HG02763 (cell line): ENCODE measurements at regions not wholly inside any gene's neighbourhood (a gene's known extent, or its start where the extent isn't known, plus 50 kb on each side); places are given as distances from the start of the nearest gene placed in this dataset.

Experiments used
- ATAC-seq: cut with Tn5 transposase; IDR thresholded peaks from one replicate; pipeline ENCODE4 v1.9.1; 2021; ENCODE audit warnings: mild to moderate bottlenecking, moderate library complexity; ENCODE audit not compliant: unreplicated experiment

- no peak for ATAC-seq
Observed at GRCh38 chr5:54746777-54747398, 229.3 kb downstream of the SNX18 start.

DNA sequence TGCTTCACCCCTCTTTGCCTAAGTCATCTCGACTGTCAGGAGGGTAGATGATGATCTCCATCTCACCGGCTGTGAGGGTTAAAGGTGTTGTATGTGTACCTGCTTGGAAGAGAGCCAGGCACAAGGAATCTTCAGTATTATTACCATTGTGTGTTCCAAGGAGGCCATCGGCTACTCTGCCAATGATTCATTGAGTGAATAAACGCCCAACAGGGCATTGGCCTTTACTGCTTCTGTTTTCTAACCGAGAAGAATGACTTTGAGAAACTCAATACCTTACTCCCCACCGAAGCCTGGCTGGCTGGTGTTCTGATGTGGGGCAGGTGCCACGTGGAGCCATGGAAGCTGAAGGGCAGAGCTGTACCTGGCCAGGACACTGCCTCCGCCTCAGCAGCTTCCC is 228.8 kb downstream of the SNX18 start:
- no peak for ATAC-seq

GRCh38 chr5:54745599-54745998 is 228.0 kb downstream of the SNX18 start:
- no peak for ATAC-seq

DNA sequence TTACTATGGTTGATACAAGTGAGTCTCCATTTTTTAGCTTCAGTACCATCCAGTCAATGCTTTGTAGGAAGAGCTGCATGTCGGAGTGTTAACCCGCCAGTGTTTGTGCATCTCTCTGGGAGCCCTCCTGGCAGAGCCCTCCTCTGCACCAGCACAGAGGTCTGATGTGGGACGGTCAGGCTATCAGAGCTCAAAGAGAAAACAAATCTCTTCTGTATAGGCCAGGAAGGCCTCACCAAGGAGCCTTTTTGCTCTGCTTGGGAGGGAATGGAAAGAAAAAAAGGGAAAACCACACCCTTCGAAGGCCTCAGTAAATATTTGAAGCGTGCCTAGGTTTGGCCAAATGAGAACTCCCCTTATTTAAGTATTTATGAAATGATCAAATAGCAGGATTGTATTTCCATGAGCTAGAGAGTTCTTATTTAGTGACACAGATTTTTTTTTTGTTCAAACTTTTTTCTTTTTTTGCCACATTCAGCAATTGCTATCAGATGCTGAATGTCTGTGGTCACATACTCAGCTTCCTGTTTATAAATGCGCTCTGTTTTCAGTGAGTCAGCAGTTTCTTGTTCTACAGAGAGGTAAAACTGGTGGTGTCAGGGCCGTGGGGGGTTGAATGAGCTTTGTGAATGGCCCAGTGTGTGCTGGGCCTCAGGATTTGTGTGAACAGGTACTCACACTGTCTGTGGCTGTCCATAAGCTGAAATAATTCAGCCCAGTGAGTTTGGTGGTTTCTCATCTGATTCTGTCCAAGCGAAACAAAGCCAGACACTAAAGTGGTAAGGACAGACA is 226.6 kb downstream of the SNX18 start:
- ATAC-seq, result peak; percentile 71

- ATAC-seq, result no peak
Observed at GRCh38 chr5:54743581-54743980, 226.0 kb downstream of the SNX18 start.

DNA sequence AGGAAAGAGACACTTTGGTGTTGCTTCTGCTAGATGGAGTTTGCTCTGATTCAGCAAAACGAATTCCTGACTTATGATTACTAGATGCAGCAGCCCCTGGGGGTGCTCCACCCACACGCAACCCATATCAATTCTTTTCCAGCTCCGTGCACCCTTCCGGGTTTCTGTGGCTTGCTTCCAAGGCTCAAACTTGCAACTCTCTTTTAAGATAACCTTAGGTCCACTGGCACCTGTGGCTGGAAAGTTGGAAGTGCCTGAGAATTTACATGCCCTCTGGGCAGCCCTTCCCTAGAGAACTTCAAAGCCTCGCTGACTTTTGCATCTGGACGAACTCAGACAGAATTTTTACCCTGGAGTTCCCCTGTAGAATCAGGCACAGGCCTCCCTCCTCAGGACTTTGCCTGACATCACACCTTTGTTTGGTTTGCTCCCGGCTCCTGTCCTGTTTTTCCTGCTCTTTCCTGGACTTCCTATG is 224.9 kb downstream of the SNX18 start:
- no peak for ATAC-seq

DNA sequence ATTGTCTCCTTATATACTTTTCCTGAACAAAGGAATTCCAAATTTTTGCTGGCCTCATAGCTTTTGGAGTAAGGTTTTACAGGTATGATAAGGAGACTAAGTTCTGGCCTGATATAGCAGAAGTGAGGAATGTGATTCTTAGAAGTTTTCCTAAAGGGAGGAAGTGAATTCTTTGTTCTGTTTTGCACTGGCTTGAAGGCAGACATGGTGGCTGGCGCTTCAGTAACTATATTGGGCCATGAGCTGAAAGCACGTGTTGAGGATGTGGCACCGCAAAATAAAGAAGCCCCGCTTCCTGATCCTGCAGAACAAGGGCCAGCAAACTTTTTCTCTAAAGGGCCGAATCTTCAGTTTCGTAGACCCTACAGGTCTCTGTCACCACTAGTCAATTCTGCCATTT is 224.2 kb downstream of the SNX18 start:
- no peak for ATAC-seq

DNA sequence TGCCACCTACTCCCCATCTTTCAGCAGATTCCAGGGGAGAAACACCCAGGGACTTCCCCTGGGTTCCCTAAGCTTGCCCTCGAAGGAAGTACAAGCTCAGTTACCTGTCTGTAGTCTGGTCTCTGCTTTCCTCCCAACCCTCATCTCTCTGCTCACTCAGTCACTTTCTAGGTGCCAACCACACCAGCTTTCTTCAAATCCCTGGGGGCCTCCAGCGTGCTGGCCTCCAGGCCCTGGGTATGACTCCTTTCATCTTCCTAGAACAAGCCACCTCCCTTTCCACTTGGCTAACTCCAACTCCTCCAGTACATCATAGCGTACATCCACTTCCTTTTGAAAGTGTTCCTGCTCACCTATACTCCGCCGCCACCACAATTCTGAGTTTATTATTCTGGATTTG is 222.6 kb downstream of the SNX18 start:
- no peak for ATAC-seq

DNA sequence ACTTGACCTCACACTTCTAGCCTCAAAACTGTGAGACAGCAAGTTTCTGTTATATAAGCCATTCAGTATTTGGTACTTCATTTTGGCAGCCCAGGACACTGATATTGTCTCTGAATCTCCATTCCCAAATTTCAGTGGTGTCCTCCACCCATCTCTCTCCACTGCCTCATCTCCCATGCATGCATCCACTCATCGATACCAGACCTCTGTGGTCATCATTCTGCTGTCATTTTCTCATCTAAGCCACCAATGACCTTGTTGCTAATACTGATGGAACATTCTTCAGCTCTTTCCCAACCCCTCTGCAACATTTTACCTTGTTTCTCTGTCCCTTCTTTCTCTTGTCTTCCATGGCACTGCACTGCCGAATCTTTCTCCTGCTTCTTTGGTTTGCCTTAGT is 221.8 kb downstream of the SNX18 start:
- no peak for ATAC-seq

GRCh38 chr5:54738973-54739367 is 221.4 kb downstream of the SNX18 start:
- no peak for ATAC-seq

DNA sequence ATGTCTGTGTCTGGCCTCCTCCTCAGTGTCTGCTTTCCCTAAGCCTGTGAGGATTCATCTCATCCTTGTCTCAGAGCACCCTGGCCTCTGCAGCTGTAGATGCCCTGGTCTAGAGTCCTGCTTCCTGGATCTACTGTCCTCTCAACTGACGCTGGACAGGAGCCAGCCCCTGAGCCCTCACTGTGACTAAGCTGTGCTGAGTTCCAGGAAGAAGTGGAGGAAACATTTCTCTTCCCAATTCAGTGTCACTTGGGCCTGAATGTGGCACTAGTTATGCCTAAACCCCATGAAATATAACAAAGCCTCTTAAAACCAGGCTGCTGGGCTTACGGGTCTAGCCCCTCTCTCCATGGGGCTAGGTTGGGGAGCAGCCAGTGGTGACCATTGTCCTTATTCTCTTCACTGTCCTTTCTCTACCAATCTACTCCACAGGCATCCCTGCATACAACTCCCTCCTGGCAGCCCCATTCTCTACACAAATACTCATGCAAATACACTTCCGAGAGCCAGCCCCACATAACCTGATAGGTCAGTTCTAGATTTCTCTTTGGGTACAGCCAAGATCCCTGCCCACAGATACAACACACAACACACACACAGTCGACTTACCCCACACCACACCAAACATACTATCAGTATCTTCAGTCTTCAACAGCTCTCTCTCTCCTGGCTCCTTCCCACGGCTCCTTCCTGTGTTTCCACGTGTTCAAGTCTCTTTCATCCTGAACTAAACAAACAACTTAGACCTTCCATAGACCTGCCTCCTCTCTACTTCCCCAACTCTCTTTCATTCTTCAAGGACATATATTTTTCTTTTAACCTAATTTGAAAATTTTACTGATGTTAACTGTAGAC is 220.8 kb downstream of the SNX18 start:
- ATAC-seq, result no peak

GRCh38 chr5:54736003-54736797 is 218.6 kb downstream of the SNX18 start:
- ATAC-seq, result no peak

DNA sequence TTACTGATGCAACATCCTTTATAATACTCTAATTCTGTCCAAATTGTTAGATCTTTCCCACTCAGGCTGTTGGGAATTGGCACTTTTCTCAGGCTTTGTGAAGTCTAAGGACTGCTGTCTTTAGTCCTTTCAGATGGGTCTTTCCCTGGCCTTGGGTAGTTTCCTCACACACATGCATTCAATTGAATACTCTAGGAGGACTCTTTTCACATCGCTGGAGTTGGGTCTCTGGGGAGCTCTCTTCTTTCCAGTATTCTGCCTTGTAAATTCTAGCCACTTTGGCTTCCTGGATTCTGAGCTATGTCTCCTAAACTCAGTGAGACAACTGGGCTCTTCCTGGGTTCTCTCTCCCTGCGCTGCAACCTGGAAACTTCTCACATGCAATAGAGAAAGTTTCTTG is 215.5 kb downstream of the SNX18 start:
- no peak for ATAC-seq

DNA sequence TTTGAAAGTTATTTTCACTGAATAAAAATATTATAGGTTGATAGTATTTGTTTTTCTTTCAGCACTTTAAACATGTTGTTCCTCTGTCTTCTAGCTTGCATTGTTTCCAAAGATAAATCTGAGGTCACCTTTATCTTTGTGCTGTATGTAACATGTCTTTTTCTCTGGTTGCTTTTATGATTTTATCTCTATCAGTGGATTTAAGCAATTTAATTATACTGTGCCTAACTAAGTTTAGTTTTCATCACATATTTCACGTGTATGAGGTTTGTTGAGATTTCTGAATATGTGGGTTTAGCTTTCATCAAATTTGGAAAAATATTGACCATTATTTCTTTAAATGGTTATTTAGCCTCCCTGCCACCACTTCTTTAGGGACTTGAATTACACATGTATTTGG is 214.5 kb downstream of the SNX18 start:
- no peak for ATAC-seq

DNA sequence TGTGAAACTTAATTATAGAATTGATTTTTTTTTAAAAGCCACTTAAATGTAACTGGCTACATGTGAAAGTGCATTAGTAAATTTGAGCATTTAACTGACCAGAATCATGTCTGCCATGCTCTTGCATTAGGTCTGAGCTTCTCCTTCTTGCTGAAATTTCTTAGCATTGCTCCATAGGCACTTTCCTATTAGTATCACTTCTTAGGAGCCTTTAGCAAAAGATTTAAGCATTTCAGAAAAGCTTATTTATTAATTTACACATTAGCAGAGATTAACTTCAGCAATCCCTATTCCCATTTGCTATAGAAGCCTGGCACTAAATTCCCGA is 211.0 kb downstream of the SNX18 start:
- ATAC-seq, result no peak

GRCh38 chr5:54727874-54728587 is 210.5 kb downstream of the SNX18 start:
- no peak for ATAC-seq

DNA sequence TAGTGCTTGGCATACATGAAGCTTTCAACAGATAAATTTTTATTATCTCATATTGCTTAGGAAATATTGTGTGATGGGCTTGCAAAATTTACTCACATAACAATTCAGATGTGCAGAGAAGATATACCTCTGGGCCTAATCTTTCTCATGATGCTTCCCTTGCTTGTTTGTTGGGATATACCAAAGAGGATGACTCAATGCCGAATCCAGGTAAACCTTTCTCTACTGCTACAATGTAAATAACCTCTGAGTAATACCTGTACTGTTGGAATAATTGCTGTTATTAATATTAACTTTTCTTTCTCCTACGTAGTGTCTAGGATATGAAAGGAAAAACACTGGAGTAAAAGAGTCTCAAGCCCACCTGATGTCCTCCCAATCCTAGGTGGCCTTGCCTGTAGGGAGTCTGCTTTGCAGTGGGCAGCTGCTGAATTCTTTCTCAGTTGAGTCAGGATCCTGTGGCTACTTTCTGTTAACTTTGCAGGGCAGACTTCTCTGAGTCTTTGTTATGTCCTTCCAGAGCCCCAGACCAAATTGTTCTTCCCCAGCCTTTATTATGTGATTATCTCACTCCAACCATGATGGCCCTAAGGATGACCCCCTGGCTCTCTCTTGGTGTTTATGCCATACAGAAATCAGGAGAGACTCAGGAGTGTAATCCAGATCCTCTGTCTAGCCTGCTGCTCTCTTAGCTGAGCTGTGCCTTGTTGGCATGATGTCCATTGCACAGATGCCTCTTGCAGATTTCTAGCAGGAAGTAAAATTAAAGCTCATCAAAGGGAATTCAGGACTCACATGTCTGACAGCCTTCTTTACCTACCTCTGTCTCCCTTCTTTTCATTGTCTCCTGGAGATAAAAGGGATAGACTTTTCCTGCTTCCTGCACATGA is 208.1 kb downstream of the SNX18 start:
- no peak for ATAC-seq

- no peak for ATAC-seq
Observed at GRCh38 chr5:54722846-54723433, 205.4 kb downstream of the SNX18 start.
